GM12878 (cell line): ENCODE measurements at regions not wholly inside any gene's neighbourhood (a gene's known extent, or its start where the extent isn't known, plus 50 kb on each side); places are given as distances from the start of the nearest gene placed in this dataset.

Source experiments
- ATAC-seq: fragments of 200-7000 bp; cut with Tn5 transposase; 3 replicates; pipeline ENCODE4 v1.9.1; 2020; ENCODE audit warnings: mild to moderate bottlenecking, moderate library complexity
- BruUV-seq: library from RNA; stranded (reverse); fragments of 400-500 nt; replicated peaks from 2 replicates; lab custom pipeline; 2021; lab: Mats Ljungman, UMichigan
- CTCF ChIA-PET: fragments of 300-600 bp; sonication (Branson Sonifier 250); formaldehyde crosslinking; extraction: SDS; loops from one replicate; lab custom pipeline; 2021; ENCODE audit warnings: inconsistent platforms; lab: Yijun Ruan, JAX
- POLR2A ChIA-PET: fragments of 350-600 bp; formaldehyde crosslinking; extraction: SDS; loops from one replicate; lab custom pipeline; 2021; ENCODE audit warnings: inconsistent platforms; lab: Charles Lee
- RAD21 ChIA-PET: fragments of 300-600 bp; sonication (Branson Sonifier 250); formaldehyde crosslinking; loops from one replicate; lab custom pipeline; 2023; ENCODE audit warnings: antibody characterized with exemption; ENCODE audit not compliant: unreplicated experiment; lab: Charles Lee
- SMC1A ChIA-PET: fragments of 300-600 bp; sonication (Branson Sonifier 250); formaldehyde crosslinking; loops from one replicate; lab custom pipeline; 2023; ENCODE audit not compliant: unreplicated experiment, uncharacterized antibody; lab: Charles Lee
- DNase-seq: peaks from one replicate; pipeline ENCODE4 v3.0.0-alpha.2; 2011; ENCODE audit warnings: low read depth, low spot score
- FAIRE-seq: peaks from 3 replicates; lab custom pipeline; 2011; peaks lifted over from hg19 to GRCh38; lab: Jason Lieb, UNC
- H2AFZ ChIP-seq: 2 replicates; pipeline ENCODE4 v1.6.0; 2011; ENCODE audit warnings: low read depth, low read length, control low read depth; ENCODE audit not compliant: control insufficient read depth
- H3K27ac ChIP-seq: 2 replicates; pipeline ENCODE4 v1.5.1; 2011; ENCODE audit warnings: control low read depth; ENCODE audit not compliant: control insufficient read depth, insufficient read depth
- H3K27me3 ChIP-seq, 2 experiments: replicated peaks in 1 of 2; 2 replicates each; pipeline versions ENCODE4 v1.6.0 to v1.6.1; 2011; ENCODE audit warnings: low read length in 1 of 2; ENCODE audit not compliant: control insufficient read depth in 2 of 2, insufficient read depth in 2 of 2
- H3K36me3 ChIP-seq, 2 experiments: 2 replicates each; pipeline ENCODE4 v1.5.1; 2011; ENCODE audit warnings: low read length in 1 of 2; ENCODE audit not compliant: control insufficient read depth in 2 of 2, insufficient read depth in 2 of 2
- H3K4me1 ChIP-seq: 2 replicates; pipeline ENCODE4 v1.6.1; 2011; ENCODE audit warnings: mild to moderate bottlenecking, low read length, moderate library complexity, mixed read lengths; ENCODE audit not compliant: control insufficient read depth, insufficient read depth
- H3K4me2 ChIP-seq: 2 replicates; pipeline ENCODE4 v1.6.0; 2011; ENCODE audit warnings: control low read depth; ENCODE audit not compliant: control insufficient read depth, insufficient read depth
- H3K4me3 ChIP-seq: fragments of 200-600 bp; sonication (generic); 2 replicates; pipeline ENCODE4 v1.5.1; 2016
- H3K79me2 ChIP-seq: 2 replicates; pipeline ENCODE4 v1.6.0; 2011; ENCODE audit warnings: low read length; ENCODE audit not compliant: control insufficient read depth, insufficient read depth
- H3K9ac ChIP-seq: 2 replicates; pipeline ENCODE4 v1.8.0; 2011; ENCODE audit warnings: low read length, control low read depth, mixed read lengths; ENCODE audit not compliant: control insufficient read depth, insufficient read depth
- H3K9me3 ChIP-seq: replicated peaks from 3 replicates; pipeline ENCODE4 v1.5.1; 2011; ENCODE audit warnings: mild to moderate bottlenecking, low read length; ENCODE audit not compliant: control insufficient read depth, insufficient read depth
- H4K20me1 ChIP-seq: 2 replicates; pipeline ENCODE4 v1.6.0; 2011; ENCODE audit not compliant: control insufficient read depth, insufficient read depth
- IRF4 ChIP-seq: IDR thresholded peaks from 2 replicates; pipeline ENCODE4 v1.6.1; 2011; ENCODE audit warnings: low read depth, low read length
- in situ Hi-C: fragments of 300-500 bp; cut with MboI; formaldehyde crosslinking; loops from 9 replicates; pipeline ENCODE4 v1.14.3; 2018; ENCODE audit warnings: mixed read lengths
- intact Hi-C: fragments of 100-400 bp; cut with micrococcal nuclease; formaldehyde crosslinking; loops from one replicate; pipeline ENCODE4 v1.14.2; 2022; ENCODE audit not compliant: unreplicated experiment
- TF ChIP-seq, protein P1 (sequence below): fragments of 450-650 bp; IDR thresholded peaks from 2 replicates; pipeline ENCODE4 v1.6.1; 2018; ENCODE audit warnings: mild to moderate bottlenecking, low read depth, moderate library complexity; ENCODE audit not compliant: partially characterized antibody
- TF ChIP-seq, protein P2 (sequence below): fragments of 150-350 bp; IDR thresholded peaks from 2 replicates; pipeline ENCODE4 v1.6.1; 2016; ENCODE audit warnings: low read depth, low read length

DNA sequence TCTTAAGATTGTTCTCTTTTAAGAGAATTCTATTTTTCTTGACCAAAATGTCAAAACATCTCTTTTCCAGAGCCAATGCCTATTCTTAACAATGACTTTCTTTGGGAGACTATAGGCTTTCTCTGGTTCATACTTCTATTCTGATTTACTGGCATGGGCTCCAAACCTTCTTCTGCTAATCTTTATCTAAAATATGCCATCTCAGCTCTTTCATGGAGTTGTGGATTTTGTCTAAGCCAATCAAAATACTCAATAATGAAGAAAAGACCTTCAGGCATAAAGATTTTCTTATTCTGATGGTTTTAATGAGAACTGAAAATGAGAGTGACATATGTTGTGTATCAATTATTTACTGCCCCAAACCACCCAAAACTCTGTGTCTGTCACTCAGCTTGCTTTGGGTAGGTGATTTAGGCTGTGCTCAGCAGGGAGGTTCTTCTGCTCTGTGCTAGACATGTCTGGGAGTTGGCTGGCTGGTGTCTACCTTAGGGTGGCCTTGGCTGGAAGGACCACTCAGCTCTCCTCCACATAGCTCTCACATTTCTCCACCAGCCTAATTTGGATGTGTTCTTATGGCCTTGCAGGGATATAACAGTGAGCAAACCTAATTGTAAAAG is 270.8 kb downstream of the PRDM2 start:
- RAD21 ChIA-PET, result no interaction called here
- SMC1A ChIA-PET, result no interaction called here
- peaks cover 2% of the 10 kb centered on the region; the same call in 1 of the 3 replicates for H3K9me3 ChIP-seq
- in situ Hi-C loops (no loop called here), intact Hi-C loops (no loop called here)
- CTCF ChIA-PET, result no interaction called here
- FAIRE-seq (no peak), DNase-seq (no peak), ATAC-seq (no peak)
- H3K27me3 ChIP-seq, result no peaks in the 10 kb centered on the region
- no peak overlapping the region for H3K9ac ChIP-seq
- no peak overlapping the region for H3K4me2 ChIP-seq
- BruUV-seq, result no TSS peak
- H3K4me3 ChIP-seq, result no peak overlapping the region
- POLR2A ChIA-PET, result no interaction called here
- H3K36me3 ChIP-seq, result no peaks in the 10 kb centered on the region
- H2AFZ ChIP-seq, result no peak overlapping the region
- H3K27ac ChIP-seq, result no peak overlapping the region
- no peaks in the 10 kb centered on the region for H3K4me1 ChIP-seq
- H4K20me1 ChIP-seq, result no peaks in the 10 kb centered on the region
- no peaks in the 10 kb centered on the region for H3K79me2 ChIP-seq
- no peak for TF ChIP-seq IRF4
- TF ChIP-seq, protein P1, sequence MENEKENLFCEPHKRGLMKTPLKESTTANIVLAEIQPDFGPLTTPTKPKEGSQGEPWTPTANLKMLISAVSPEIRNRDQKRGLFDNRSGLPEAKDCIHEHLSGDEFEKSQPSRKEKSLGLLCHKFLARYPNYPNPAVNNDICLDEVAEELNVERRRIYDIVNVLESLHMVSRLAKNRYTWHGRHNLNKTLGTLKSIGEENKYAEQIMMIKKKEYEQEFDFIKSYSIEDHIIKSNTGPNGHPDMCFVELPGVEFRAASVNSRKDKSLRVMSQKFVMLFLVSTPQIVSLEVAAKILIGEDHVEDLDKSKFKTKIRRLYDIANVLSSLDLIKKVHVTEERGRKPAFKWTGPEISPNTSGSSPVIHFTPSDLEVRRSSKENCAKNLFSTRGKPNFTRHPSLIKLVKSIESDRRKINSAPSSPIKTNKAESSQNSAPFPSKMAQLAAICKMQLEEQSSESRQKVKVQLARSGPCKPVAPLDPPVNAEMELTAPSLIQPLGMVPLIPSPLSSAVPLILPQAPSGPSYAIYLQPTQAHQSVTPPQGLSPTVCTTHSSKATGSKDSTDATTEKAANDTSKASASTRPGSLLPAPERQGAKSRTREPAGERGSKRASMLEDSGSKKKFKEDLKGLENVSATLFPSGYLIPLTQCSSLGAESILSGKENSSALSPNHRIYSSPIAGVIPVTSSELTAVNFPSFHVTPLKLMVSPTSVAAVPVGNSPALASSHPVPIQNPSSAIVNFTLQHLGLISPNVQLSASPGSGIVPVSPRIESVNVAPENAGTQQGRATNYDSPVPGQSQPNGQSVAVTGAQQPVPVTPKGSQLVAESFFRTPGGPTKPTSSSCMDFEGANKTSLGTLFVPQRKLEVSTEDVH, result no peak
- TF ChIP-seq, protein P2, sequence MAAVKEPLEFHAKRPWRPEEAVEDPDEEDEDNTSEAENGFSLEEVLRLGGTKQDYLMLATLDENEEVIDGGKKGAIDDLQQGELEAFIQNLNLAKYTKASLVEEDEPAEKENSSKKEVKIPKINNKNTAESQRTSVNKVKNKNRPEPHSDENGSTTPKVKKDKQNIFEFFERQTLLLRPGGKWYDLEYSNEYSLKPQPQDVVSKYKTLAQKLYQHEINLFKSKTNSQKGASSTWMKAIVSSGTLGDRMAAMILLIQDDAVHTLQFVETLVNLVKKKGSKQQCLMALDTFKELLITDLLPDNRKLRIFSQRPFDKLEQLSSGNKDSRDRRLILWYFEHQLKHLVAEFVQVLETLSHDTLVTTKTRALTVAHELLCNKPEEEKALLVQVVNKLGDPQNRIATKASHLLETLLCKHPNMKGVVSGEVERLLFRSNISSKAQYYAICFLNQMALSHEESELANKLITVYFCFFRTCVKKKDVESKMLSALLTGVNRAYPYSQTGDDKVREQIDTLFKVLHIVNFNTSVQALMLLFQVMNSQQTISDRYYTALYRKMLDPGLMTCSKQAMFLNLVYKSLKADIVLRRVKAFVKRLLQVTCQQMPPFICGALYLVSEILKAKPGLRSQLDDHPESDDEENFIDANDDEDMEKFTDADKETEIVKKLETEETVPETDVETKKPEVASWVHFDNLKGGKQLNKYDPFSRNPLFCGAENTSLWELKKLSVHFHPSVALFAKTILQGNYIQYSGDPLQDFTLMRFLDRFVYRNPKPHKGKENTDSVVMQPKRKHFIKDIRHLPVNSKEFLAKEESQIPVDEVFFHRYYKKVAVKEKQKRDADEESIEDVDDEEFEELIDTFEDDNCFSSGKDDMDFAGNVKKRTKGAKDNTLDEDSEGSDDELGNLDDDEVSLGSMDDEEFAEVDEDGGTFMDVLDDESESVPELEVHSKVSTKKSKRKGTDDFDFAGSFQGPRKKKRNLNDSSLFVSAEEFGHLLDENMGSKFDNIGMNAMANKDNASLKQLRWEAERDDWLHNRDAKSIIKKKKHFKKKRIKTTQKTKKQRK, result no peak
